ENCODE measurements at regions not wholly inside any gene's neighbourhood (a gene's known extent, or its start where the extent isn't known, plus 50 kb on each side); places are given as distances from the start of the nearest gene placed in this dataset.
"Not testable (repeated sequence)": the region's sequence is repeated elsewhere in the genome, so short reads cannot be mapped to it uniquely, and the experiment has no call there.

DNA sequence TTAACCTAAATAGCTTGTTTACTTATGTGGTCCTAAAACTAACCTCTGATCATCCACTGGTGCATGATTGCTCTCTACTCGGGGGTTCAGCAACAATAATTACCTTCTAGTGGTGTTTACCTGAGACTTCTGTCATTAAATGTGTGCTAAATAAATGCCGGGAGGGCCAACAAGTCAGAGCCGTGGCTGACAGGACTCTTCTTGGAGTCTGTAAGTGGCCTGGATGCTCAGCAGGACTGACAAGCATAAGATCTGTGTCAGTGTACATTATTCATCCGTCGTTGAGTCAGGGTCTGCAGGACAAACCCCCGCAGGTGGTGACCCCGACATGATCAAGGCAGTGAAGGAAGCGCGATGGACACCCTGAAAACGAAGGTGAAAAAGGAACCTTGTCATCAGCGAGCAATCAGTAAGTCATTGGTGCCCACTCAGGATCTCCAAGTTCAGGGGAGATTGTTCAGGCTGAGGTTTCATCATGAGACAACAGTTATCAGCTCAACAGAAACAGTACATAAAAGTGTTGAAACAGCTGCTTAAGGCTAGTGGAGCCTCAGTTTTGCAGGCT lies 1466.9 kb downstream of the UQCRFS1 start:
- no peak for DNase-seq

DNA sequence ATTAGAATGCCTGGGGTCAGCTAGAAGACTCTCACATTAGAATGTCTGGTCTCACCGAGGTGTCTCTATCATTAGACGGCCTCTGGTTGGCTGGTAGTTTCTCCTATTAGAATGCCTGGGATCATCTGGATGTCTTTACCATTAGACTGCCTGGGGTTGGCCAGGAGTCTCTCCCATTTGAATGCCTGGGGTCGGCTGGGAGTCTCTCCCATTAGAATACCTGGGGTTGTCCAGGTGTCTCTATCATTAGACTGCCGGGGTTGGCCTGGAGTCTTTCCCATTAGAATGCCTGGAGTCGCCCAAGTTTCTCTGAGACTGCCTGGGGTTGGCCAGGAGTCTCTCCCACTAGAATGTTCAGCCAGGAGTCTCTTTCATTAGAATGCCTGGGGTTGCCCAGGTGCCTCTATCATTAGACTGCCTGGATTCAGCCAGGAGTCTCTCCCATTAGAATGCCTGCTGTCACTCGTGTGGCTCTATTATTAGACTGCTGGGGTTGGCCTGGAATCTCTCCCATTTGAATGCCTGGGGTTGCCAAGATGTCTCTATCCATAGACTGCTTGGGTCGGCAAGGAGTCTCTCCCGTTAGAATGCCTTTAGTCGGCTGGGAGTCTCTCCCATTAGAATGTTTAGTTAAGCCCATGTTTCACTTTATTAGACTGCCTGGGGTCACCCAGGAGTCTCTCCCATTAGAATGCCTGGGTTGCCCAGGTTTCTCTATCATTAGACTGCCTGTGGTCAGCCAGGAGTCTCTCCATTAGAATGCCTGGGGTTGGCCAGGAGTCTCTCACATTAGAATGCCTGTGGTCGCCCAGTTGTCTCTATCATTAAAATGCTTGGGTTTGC lies 1467.8 kb downstream of the UQCRFS1 start:
- no peak for DNase-seq

DNA sequence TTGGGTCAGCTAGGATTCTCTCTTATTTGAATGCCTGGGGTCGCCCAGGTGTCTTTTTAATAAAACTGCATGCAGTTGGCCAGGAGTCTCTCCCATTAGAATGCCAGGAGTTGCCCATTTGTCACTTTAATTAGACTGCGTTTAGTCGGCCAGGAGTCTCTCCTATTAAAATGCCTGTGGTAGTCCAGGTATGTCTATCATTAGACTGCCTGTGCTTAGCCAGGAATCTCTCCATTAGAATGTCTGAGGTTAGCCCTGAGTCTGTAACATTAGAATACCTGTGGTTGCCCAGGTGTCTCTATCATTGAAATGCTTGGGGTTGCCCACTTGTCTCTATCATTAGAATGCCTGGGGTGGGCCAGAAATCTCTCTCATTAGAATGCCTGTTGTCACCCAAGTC lies 1470.9 kb downstream of the UQCRFS1 start:
- DNase-seq = no peak

DNA sequence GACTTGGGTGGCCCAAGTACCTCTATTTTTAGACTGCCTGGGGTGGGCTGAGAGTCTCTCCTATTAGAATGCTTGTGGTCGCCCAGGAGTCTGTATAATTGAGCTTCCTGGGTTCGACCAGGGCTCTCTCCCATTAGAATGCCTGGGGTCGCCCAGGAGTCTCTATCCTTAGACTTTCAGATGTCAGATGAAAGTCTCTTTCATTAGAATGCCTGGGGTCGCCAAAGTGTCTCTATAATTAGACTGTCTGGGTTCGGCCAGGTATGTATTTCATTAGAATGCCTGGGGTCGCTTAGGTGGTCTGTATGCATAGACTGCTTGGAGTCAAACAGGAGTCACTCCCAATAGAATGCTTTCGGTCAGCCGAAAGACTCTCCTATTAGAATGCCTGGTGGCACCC lies 1471.7 kb downstream of the UQCRFS1 start:
- no peak for DNase-seq

DNA sequence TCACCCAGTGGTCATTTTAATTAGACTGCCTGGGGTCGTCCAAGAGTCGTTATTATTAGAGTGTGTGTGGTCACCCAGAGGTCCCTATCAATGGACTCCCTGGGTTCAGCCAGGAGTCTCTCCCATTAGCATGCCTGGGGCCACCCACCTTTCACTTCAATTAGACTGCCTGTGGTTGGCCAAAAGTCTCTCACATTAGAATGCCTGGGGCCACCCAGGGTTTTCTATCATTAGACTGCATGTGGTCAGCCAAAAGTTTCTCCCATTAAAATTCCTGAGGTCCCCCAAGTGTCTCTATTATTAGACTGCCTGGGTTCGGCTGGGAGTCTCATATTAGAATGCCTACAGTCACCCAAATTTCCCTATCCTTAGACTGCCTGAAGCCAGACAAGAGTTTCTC lies 1472.6 kb downstream of the UQCRFS1 start:
- DNase-seq = no peak

DNA sequence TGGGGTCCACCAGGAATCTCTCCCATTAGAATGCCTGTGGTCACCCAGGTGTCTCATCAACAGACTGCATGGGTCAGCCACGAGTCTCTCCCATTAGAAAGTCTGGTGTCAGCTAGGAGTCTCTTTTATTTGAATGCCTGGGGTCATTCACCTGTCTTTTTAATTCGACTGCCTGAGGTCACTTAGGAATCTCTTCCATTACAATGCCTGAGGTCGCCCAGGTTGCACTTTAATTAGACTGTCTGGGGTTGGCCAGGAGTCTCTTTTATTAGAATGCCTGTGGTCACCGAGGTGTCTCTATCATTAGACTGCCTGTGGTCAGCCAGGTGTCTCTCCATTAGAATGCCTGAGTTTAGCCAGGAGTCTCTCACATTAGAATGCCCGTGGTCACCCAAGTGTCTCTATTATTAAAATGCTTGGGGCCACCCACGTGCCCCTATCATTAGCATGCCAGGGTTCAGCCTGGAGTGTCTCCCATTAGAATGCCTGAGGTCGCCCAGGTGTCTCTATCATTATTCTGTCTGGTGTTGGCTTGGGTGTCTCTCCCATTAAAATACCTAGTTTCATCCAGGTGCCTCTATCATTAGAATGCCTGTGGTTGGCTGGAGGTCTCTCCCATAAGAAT lies 1474.3 kb downstream of the UQCRFS1 start:
- no peak for DNase-seq

DNA sequence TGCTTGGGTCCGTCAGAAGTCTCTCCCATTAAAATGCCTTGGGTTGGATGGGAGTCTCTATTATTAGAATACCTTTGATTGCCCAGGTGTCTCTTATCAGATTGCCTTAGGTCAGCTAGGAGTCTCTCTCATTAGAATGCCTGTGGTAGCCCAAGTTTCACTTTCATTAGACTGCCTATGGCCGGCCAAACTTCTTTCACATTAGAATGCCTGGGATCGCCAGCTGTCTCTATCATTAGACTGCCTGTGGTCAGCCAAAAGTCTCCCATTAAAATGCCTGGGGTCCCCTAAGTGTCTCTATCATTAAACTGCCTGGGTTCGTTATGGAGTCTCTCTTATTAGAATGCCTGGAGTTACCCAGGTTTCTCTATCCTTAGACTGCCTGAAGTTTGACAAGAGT lies 1476.7 kb downstream of the UQCRFS1 start:
- no peak for DNase-seq

DNA sequence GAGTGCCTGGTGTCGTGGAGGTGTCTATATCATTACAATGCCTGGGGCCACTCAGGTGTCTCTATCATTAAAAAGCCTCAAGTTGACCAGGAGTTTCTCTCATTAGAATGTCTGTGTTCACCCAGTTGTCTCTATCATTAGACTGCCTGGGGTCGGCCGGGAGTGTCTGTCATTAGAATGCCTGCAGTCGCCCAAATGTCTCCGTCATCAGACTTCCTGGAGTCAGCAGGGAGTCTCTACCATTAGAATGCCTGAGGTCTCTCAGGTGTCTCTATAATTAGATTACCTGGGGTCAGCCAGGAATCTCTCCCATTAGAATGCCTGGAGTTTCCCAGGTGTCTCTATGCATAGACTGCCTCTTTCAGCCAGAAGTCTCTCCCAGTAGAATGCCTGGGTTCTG lies 1477.6 kb downstream of the UQCRFS1 start:
- no peak for DNase-seq

DNA sequence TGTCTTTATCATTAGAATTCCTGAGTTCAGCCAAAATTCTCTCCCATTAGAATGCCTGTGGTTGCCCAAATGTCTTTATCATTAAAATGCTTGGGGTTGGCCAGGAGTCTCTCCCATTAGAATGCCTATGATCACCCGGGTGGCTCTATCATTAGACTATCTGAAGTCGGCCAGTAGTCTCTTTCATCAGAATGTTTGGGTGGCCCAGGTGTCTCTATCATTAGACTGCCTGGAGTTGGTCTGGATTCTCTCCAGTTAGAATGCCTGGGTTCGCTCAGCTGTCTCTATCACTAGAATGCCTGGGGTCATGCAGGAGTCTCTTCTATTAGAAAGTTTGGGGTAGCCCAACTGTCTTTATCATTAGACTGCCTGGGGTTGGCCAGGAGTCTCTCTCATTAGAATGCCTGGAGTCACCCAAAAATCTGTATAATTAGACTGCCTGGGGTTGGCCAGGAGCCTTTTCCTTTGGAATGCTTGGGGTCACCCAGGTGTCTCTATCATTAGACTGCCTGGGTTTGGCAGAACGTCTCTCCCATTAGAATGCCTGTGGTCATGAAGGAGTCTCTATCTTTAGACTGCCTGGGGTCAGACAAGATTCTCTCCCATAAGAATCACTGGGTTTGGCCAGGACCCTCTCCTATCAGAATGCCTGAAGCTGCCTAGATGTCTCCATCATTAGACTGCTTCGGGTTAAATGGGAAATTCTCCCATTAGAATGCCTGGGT lies 1478.3 kb downstream of the UQCRFS1 start:
- no peak for DNase-seq

DNA sequence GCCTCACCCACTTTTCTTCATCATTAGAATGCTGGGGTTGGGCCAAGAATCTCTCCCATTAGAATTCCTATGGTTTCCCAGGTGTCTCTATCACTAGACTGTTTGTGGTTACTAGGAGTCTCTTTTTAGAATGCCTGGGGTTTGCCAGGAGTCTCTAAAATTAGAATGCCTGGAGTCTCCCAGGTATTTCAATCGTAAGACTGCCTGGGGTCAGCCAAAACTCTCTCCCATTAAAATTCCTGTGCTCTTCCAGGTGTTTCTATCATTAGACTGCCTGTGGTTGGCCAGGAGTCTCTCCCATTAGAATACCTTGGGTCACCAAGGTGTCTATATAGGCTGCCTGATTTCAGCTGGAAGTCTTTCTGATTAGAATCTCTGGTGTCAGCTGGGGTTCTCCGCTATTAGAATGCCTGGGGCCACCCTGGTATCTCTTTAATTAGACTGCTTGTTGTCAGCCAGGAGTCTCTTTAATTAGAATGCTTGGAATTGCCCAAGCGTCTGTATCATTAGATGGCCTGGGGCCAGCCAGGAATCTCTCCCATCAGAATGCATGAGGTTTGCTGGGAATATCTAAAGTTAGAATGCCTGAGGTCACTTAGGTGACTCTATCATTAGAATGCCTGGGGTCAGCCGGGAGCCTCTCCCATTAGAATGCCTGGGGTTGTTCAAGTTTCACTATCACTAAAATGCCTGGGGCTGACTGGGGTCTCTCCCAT lies 1479.2 kb downstream of the UQCRFS1 start:
- no peak for DNase-seq

DNA sequence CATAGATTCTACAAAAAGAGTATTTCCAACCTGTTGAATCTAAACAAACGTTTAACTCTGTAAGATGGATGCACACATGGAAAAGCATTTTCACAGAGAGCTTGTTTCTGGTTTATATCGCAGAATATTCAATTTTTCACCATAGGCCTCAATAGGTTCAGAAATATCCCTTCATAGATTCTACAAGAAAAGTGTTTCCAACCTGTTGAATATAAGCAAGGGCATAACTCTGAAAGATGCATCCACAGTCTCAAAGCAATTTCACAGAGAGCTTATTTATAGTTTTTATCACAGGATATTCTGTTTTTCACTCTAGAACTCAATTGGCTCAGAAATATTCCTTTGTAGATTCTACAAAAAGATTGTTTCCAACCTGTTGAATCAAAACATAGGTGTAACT lies 1483.6 kb downstream of the UQCRFS1 start:
- DNase-seq = no peak

DNA sequence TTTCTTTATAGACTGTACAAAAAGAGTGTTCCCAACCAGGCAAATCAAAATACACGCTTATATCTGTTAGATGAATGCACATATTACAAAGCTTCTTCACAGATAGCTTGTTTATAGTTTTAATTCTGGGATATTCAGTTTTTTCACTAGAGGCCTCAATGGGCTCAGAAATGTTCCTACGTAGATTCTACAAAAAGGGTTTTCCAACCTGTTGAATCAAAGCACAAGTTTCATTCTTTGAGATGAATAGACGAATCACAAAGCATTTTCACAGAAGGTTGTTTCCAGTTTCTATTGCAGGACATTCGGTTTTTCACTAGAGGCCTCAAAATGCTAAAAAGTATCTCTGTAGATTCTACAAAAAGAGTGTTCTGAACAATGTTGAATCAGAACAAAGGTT lies 1490.3 kb downstream of the UQCRFS1 start:
- DNase-seq = no peak

DNA sequence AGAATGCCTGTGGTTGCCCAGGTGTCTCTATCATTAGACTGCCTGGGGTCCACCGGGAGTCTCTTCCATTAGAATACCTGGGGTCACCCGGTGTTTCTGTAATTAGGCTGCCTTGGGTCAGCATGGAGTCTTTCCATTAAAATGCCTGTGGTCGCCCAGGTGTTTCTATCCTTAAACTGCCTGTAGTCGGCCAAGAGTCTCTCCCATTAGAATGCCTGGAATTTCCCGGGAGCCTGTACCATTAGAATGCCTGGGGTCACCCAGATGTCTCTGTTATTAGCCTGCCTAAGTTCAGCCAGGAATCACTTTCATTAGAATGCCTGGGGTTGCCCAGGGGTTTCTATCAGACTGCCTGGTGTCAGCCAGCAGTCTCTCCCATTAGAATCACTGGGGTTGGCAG lies 1492.8 kb downstream of the UQCRFS1 start:
- no peak for DNase-seq

DNA sequence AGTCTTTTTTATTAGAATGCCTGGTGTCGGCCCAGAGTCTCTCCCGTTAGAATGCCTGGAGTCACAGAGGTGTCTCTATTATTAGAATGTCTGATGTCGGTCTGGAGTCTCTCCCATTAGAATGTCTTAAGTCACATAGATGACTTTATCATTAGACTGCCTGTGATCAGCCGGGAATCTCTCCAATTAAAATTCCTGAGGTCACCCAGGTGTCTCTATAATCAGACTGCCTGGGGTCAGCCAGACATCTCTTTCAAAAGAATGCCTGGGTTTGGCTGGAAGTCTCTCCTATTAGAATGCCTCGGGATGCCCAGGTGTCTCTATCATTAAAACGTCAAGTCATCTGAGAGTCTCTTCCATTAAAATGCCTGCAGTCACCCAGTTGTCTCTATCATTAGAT lies 1493.9 kb downstream of the UQCRFS1 start:
- DNase-seq = no peak

DNA sequence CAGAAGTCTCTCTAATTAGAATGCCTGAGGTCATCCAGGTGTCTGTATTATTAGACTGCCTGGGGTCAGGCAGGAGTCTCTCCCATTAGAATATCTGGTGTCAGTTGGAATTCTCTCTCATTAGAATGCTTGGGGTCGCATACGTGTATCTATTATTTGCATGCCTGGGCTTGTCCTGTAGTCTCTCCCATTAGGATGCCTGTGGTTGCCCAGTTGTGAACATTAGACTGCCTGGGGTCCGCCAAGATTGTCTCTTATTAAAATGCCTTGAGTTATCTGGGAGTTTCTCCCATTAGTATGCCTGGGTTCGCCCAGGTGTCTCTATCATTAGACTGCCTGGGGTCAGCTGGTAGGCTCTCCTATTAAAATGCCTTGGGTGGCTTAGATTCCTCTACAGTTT lies 1494.7 kb downstream of the UQCRFS1 start:
- no peak for DNase-seq

DNA sequence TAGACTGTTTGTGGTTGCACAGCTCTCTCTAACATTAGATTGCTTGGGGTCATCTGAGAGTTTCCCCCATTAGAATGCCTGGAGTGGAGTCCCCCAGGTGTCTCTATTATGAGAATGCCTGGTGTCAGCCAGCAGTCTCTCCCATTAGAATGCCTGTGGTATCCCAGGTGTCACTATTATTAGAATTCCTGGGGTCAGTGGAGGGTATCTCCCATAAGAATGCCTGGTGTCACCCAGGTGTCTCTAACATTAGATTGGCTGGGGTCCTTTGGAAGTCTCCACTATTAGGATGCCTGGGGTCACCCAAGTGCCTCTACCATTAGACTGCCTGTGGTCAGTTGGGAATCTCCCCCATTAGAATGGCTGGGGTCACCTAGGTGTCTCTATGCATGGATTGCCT lies 1495.1 kb downstream of the UQCRFS1 start:
- DNase-seq = no peak

DNA sequence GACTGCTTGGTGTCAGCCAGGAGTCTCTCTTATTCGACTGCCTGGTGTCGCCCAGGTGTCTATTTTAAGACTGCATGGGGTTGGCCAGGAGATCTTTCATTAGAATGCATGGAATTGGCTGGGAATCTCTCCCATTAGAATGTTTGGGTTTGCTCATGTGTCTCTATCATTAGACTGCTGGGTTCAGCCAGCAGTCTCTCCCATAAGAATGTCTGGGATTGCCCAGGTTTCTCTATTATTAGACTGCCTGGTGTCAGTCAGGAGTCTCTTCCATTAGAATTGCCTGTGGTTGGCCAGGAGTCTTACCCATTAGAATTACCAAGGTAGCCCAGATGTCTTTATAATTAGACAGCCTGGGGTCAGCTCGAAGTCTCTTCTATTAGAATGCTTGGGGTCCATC lies 1496.0 kb downstream of the UQCRFS1 start:
- DNase-seq = no peak

DNA sequence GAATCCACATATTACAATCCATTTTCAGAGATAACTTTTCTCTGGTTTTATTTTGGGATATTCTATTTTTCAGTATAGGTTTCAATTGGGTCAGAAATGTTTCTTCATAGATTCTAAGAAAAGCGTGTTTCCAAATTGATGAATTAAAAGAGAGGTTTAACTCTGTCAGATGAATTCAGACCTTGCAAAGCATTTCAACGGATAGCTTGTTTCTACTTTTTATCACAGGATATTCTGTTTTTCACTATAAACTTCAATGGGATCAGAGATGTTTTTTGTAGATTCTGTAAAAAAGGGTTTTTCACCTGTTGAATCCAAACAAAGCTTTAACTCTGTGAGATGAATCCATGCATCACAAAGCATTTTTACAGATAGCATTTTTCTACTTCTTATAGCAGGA lies 1498.1 kb downstream of the UQCRFS1 start:
- DNase-seq = no peak

DNA sequence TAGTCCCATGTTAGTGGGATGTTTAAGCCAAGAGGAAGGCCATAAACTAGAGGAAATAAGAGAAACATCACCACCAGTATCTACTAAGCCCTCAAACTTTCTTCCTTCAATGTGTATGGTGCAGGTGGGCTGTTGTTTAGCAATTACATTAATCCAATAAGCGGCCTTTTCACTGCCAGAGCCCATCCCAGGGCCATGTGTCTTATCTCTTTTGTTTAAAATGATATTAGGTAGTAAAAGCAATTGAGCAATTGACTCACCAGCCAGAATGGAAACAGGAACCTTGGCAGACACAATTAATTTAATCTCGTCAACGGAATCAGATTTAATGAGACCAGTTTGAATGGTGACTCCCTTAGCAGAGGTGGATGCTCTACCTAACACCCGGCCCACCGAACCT lies 1503.5 kb downstream of the UQCRFS1 start:
- DNase-seq = no peak

DNA sequence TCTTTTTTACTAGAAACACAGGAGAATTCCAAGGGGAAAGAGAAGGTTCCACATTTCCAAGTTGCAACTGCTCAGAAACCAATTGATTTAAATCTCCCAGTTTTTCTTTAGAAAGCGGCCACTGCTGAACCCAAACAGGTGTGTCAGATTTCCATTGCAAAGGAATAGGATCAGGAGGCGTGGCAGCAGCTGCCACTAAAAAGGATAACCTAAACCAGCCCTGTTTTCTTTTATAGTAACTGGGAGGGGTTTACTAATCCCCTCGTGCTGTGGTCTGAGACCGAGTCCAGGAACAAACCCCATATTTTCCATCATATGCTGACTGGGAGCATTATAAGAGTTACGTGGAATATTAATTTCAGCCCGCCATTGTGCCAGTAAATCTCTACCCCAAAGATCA lies 1504.0 kb downstream of the UQCRFS1 start:
- not testable (repeated sequence) for DNase-seq

DNA sequence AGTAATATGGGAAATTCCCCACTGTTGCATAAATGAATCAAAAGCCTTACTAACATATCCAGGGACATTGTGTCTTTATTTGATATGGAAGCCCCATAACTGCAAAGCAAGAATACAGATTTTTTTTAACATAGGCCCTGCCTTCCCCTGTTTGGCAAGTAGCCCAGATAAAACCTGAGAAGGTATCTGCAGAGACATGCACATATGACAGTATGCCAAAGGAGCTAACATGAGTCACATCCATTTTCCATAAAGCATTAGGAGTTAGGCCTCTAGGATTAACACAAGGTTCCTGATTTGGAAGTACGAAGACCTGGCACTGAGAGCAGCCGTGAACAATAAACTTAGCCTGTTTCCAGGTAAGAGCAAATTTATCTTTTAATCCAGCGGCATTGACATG lies 1505.9 kb downstream of the UQCRFS1 start:
- not testable (repeated sequence) for DNase-seq

DNA sequence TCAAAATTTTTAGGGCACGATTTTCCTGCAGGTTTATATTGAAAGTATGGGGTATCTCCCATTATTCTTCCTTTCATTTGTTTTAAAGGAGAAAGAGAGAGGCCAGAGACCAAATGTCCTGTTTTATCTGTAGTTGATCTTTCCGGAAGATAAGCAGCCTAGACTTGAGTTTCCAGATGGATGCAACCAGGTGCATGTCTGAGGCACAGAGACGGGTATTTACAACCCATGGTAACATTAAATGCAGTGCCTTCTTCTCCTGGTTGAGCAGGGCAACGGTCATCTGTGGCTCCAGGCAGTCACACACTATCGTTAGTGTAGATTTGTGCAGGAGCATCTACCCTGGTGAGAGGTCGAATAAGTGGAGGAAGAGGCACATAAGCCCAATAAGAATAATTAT lies 1507.1 kb downstream of the UQCRFS1 start:
- no peak for DNase-seq
